ENCODE measurements at regions not wholly inside any gene's neighbourhood (a gene's known extent, or its start where the extent isn't known, plus 50 kb on each side); places are given as distances from the start of the nearest gene placed in this dataset.

GRCh38 chr4:156280686-156281085, 327.0 kb upstream of the CTSO start:
- Histone ChIP-seq H3K4me1 (no peaks in the 10 kb centered on the region), H3K4me3 (no peak overlapping the region), H3K9me3 (peaks cover 0 to 7% (median 0%) of the 10 kb centered on the region in 12 donors), H3K27ac (no peak overlapping the region), H3K27me3 (no peaks in the 10 kb centered on the region), H3K36me3 (no peaks in the 10 kb centered on the region)
- no peak for ATAC-seq
- TF ChIP-seq CTCF (IDR thresholded peaks at IDR 0.05) (no peak), POLR2A (IDR thresholded peaks at IDR 0.05) (no peak)
- intact Hi-C loops (cut with DNase I): no loop called here
- WGBS, 4 donors: 79 to 83% (median 82%) methylated on average over 3 of the region's 3 CpGs
- no peak for DNase-seq

GRCh38 chr4:156265407-156265806, 311.7 kb upstream of the CTSO start:
- Histone ChIP-seq H3K27me3 (no peaks in the 10 kb centered on the region), H3K9me3 (peaks cover 0 to 8% (median 0%) of the 10 kb centered on the region in 12 donors), H3K27ac (no peak overlapping the region), H3K36me3 (no peaks in the 10 kb centered on the region), H3K4me1 (no peaks in the 10 kb centered on the region), H3K4me3 (no peak overlapping the region)
- no peak for ATAC-seq
- intact Hi-C loops (cut with DNase I): no loop called here
- no peak for DNase-seq
- TF ChIP-seq POLR2A (IDR thresholded peaks at IDR 0.05): no peak
- no peak for TF ChIP-seq CTCF (IDR thresholded peaks at IDR 0.05)

GRCh38 chr4:156261230-156261629, 307.6 kb upstream of the CTSO start:
- H3K4me1 ChIP-seq: no peaks in the 10 kb centered on the region
- no peaks in the 10 kb centered on the region for H3K27me3 ChIP-seq
- intact Hi-C loops (cut with DNase I): no loop called here
- no peak overlapping the region for H3K27ac ChIP-seq
- peaks cover 0 to 8% (median 0%) of the 10 kb centered on the region in 12 donors for H3K9me3 ChIP-seq
- no peak for TF ChIP-seq POLR2A (IDR thresholded peaks at IDR 0.05)
- no peak for TF ChIP-seq CTCF (IDR thresholded peaks at IDR 0.05)
- ATAC-seq: no peak
- H3K4me3 ChIP-seq: no peak overlapping the region
- WGBS, 4 donors: 90 to 98% (median 96%) methylated on average over 1 of the region's 1 CpG
- no peak for DNase-seq
- no peaks in the 10 kb centered on the region for H3K36me3 ChIP-seq

- no peak for TF ChIP-seq POLR2A (IDR thresholded peaks at IDR 0.05)
- no peaks in the 10 kb centered on the region for H3K4me1 ChIP-seq
- ATAC-seq: no peak
- 57 to 67% (median 64%) methylated on average over 5 of the region's 5 CpGs for WGBS, 4 donors
- no peak overlapping the region for H3K27ac ChIP-seq
- no peak overlapping the region for H3K4me3 ChIP-seq
- no peaks in the 10 kb centered on the region for H3K36me3 ChIP-seq
- DNase-seq: no peak
- intact Hi-C loops (cut with DNase I): no loop called here
- no peaks in the 10 kb centered on the region for H3K9me3 ChIP-seq
- no peaks in the 10 kb centered on the region for H3K27me3 ChIP-seq
These were observed 301.8 kb upstream of the CTSO start for GRCh38 chr4:156255230-156256007.
